ENCODE measurements at regions not wholly inside any gene's neighbourhood (a gene's known extent, or its start where the extent isn't known, plus 50 kb on each side); places are given as distances from the start of the nearest gene placed in this dataset.
"Not testable (repeated sequence)": the region's sequence is repeated elsewhere in the genome, so short reads cannot be mapped to it uniquely, and the experiment has no call there.

DNA sequence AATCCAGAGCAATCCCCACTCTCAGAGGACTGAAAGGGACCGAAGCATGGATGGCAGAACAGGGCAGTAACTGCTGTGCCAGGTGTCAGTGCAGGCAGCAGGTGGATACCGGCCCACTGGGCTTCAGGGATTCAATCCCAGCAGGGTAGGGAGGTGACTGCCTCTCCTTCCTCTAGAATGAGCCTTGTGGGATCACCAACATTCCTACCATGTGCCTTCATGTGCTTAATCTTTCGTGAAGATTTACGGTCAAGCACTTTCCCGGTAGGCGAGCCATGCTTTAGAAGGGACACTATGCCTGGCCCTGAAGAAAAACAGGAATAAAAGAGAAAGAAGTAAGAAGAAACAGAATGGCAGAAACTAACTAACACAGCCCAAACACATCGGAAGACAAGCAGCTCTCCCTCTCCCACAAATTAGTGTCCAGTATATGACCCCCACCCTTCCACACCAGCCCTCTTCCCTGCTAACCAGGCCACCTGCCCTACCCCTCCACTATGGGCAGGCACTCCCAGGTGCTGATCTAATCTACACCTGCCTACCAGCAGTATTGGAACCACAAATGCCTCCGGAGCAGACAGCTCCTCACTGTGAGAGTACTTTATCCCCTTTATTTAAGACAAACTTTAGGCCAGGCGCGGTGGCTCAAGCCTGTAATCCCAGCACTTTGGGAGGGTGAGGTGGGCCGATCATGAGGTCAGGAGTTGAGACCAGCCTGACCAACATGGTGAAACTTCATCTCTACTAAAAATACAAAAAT is 162.5 kb downstream of the NUFIP1 start:
- Histone ChIP-seq H3K36me3 (replicated peaks; ENCODE audit: insufficient read depth, low read depth) (no peaks in the 10 kb centered on the region), H3K27me3 (no peaks in the 10 kb centered on the region), H3K4me1 (ENCODE audit: insufficient read depth) (no peaks in the 10 kb centered on the region), H4K20me1 (ENCODE audit: insufficient read depth, poor library complexity, severe bottlenecking) (no peaks in the 10 kb centered on the region), H3K4me3 (no peak overlapping the region), H3K9me3 (ENCODE audit: low read depth) (no peaks in the 10 kb centered on the region), H3K4me2 (no peak overlapping the region), H3K9me2 (replicated peaks; ENCODE audit: insufficient read depth) (no peaks in the 10 kb centered on the region), H2AFZ (no peak overlapping the region), H3K79me2 (no peaks in the 10 kb centered on the region), H3K27ac (no peak overlapping the region)
- 88% methylated on average over 11 of the region's 11 CpGs for WGBS (ENCODE audit: low lambda C conversion rate, missing lambda C conversion rate)
- no peak for DNase-seq (ENCODE audit: low spot score)
- TF ChIP-seq, protein P1, sequence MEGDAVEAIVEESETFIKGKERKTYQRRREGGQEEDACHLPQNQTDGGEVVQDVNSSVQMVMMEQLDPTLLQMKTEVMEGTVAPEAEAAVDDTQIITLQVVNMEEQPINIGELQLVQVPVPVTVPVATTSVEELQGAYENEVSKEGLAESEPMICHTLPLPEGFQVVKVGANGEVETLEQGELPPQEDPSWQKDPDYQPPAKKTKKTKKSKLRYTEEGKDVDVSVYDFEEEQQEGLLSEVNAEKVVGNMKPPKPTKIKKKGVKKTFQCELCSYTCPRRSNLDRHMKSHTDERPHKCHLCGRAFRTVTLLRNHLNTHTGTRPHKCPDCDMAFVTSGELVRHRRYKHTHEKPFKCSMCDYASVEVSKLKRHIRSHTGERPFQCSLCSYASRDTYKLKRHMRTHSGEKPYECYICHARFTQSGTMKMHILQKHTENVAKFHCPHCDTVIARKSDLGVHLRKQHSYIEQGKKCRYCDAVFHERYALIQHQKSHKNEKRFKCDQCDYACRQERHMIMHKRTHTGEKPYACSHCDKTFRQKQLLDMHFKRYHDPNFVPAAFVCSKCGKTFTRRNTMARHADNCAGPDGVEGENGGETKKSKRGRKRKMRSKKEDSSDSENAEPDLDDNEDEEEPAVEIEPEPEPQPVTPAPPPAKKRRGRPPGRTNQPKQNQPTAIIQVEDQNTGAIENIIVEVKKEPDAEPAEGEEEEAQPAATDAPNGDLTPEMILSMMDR (IDR thresholded peaks at IDR 0.05; ENCODE audit: poor library complexity) = no peak
- TF ChIP-seq EZH2 (IDR thresholded peaks at IDR 0.05; ENCODE audit: borderline replicate concordance) (no peak), EZH2phosphoT487 (IDR thresholded peaks at IDR 0.05; ENCODE audit: low read depth, severe bottlenecking, unreplicated experiment) (no peak)

DNA sequence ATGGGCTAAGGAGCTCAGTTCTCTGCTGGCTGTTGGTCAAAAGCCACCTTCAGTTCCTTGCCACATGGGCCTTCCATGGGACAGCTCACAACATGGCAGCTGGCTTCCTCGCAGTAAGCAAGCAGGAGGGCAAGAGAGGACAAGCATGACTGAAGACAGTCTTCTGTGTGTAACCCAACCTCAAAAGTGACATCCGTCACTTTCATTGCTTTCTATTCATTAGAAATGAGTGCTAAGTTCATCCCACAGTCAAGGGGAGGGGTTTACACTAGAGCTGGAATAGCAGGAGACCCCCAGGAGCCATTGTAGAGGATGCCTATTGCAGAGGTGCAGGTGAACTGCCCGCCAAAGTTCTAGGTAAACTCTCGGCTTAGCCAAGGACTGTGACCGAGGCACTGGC is 163.3 kb downstream of the NUFIP1 start:
- TF ChIP-seq, protein P1 (IDR thresholded peaks at IDR 0.05; ENCODE audit: poor library complexity) = no peak
- TF ChIP-seq EZH2phosphoT487 (IDR thresholded peaks at IDR 0.05; ENCODE audit: low read depth, severe bottlenecking, unreplicated experiment) = no peak
- 91% methylated on average over 5 of the region's 5 CpGs for WGBS (ENCODE audit: low lambda C conversion rate, missing lambda C conversion rate)
- H3K9me2 ChIP-seq (replicated peaks; ENCODE audit: insufficient read depth) = no peaks in the 10 kb centered on the region

DNA sequence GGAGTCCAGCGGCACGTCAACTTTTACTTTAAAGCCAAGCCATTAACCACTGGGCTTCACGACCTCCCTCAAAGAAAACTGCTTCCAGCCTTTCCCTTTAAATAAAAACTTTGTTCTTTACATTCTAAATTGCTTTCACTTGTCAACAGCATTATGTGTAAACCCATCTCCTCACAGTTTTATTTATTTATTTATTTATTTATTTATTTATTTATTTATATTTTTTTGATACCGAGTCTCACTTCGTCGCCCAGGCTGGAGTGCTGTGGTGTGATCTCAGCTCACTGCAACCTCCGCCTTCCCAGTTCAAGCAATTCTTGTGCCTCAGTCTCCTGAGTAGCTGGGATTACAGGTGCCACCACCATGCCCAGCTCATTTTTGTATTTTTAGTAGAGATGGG is 165.7 kb downstream of the NUFIP1 start:
- not testable (repeated sequence) for H3K79me2 ChIP-seq; H3K9me3 ChIP-seq (ENCODE audit: low read depth); H3K4me1 ChIP-seq (ENCODE audit: insufficient read depth); H3K9me2 ChIP-seq (replicated peaks; ENCODE audit: insufficient read depth); H3K4me2 ChIP-seq; H3K36me3 ChIP-seq (replicated peaks; ENCODE audit: insufficient read depth, low read depth); DNase-seq (ENCODE audit: low spot score); H3K4me3 ChIP-seq; H4K20me1 ChIP-seq (ENCODE audit: insufficient read depth, poor library complexity, severe bottlenecking); H3K27me3 ChIP-seq; H2AFZ ChIP-seq; H3K27ac ChIP-seq
- 94% methylated on average over 7 of the region's 7 CpGs for WGBS (ENCODE audit: low lambda C conversion rate, missing lambda C conversion rate)

More for the DNA sequence above, 163.3 kb downstream of the NUFIP1 start:
- H2AFZ ChIP-seq = no peak overlapping the region
- H3K79me2 ChIP-seq = no peaks in the 10 kb centered on the region
- no peaks in the 10 kb centered on the region for H3K27me3 ChIP-seq
- no peak for DNase-seq (ENCODE audit: low spot score)
- H3K4me2 ChIP-seq = no peak overlapping the region
- H3K36me3 ChIP-seq (replicated peaks; ENCODE audit: insufficient read depth, low read depth) = no peaks in the 10 kb centered on the region
- H3K4me3 ChIP-seq = no peak overlapping the region
- no peaks in the 10 kb centered on the region for H4K20me1 ChIP-seq (ENCODE audit: insufficient read depth, poor library complexity, severe bottlenecking)
- H3K9me3 ChIP-seq (ENCODE audit: low read depth) = no peaks in the 10 kb centered on the region
- no peak overlapping the region for H3K27ac ChIP-seq
- H3K4me1 ChIP-seq (ENCODE audit: insufficient read depth) = no peaks in the 10 kb centered on the region

DNA sequence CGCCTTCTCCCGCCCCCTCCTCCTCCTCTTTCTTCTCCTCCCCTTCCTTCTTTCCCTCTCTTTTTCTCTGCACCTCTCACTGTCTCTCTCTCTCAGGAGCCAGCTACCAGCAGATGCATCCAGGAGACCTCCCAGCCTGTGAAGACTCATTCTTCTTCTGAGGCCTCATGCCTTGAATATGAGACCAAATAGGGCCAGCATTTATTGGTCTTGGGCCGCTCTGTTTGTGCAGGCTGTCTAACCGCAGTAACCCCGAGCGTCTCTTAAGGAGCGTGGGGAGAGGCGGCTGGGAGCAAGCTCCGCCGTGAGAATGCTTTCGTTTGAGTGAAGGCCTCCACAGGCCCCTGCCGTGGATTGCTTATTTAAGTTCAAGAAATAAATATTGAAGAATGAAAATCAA is 167.0 kb downstream of the NUFIP1 start:
- Histone ChIP-seq H4K20me1 (ENCODE audit: insufficient read depth, poor library complexity, severe bottlenecking) (no peaks in the 10 kb centered on the region), H3K4me2 (no peak overlapping the region), H2AFZ (no peak overlapping the region), H3K27ac (no peak overlapping the region), H3K9me2 (replicated peaks; ENCODE audit: insufficient read depth) (no peaks in the 10 kb centered on the region), H3K27me3 (no peaks in the 10 kb centered on the region), H3K9me3 (ENCODE audit: low read depth) (no peaks in the 10 kb centered on the region), H3K4me1 (ENCODE audit: insufficient read depth) (peaks cover 12% of the 10 kb centered on the region), H3K36me3 (replicated peaks; ENCODE audit: insufficient read depth, low read depth) (no peaks in the 10 kb centered on the region), H3K79me2 (no peaks in the 10 kb centered on the region), H3K4me3 (no peak overlapping the region)
- no peak for DNase-seq (ENCODE audit: low spot score)
- no peak for TF ChIP-seq EZH2phosphoT487 (IDR thresholded peaks at IDR 0.05; ENCODE audit: low read depth, severe bottlenecking, unreplicated experiment)
- TF ChIP-seq, protein P1 (IDR thresholded peaks at IDR 0.05; ENCODE audit: poor library complexity) = no peak
- no peak for TF ChIP-seq EZH2 (IDR thresholded peaks at IDR 0.05; ENCODE audit: borderline replicate concordance)
- 92% methylated on average over 10 of the region's 12 CpGs for WGBS (ENCODE audit: low lambda C conversion rate, missing lambda C conversion rate)
